GM06990 (cell line): ENCODE measurements at regions not wholly inside any gene's neighbourhood (a gene's known extent, or its start where the extent isn't known, plus 50 kb on each side); places are given as distances from the start of the nearest gene placed in this dataset.

Experiments
- DNase-seq: peaks from one replicate; pipeline ENCODE4 v3.0.0-alpha.2; 2011; ENCODE audit not compliant: insufficient read length; ENCODE audit errors: extremely low read depth
- H3K27me3 ChIP-seq: replicated peaks from 2 replicates; pipeline ENCODE4 v1.6.0; 2011; ENCODE audit warnings: low read length; ENCODE audit not compliant: control insufficient read depth, insufficient read depth
- H3K36me3 ChIP-seq: 2 replicates; pipeline ENCODE4 v1.5.1; 2011; ENCODE audit warnings: low read length; ENCODE audit not compliant: control insufficient read depth, insufficient read depth
- H3K4me3 ChIP-seq: replicated peaks from 2 replicates; pipeline ENCODE4 v1.5.1; 2011; ENCODE audit warnings: low read depth, mild to moderate bottlenecking, control low read depth, low read length
- CTCF ChIP-seq: IDR thresholded peaks from 2 replicates; pipeline ENCODE4 v1.5.1; 2011; ENCODE audit warnings: low read length, control low read depth, mild to moderate bottlenecking, inconsistent platforms; ENCODE audit not compliant: insufficient read depth, poor library complexity, severe bottlenecking

GRCh38 chr10:6365384-6365783, 162.7 kb downstream of the PFKFB3 start:
- H3K36me3 ChIP-seq = no peaks in the 10 kb centered on the region
- no peak overlapping the region for H3K4me3 ChIP-seq
- H3K27me3 ChIP-seq = no peaks in the 10 kb centered on the region; the same call in none of the 2 replicates
- TF ChIP-seq CTCF = no peak
- no peak for DNase-seq
